ENCODE measurements at regions not wholly inside any gene's neighbourhood (a gene's known extent, or its start where the extent isn't known, plus 50 kb on each side); places are given as distances from the start of the nearest gene placed in this dataset.

DNA sequence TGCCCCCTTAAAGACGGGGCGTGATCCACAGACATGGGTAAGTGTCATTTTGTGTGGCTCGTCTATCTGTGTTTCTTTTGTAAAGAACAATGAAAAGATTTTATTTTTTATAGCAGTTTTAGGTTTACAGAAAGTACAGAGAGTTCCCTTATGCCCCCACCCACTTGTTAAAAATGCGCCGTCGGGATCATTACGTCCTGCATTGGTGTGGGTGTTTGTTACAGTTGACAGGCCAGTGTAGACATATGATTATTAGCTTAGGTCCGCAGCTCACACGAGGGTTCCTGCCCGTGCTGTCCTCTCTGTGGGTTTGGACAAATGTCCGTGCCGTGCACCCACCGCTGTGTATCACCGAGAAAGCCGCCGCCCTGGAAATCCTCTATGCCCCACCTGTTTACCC is 50.5 kb downstream of the RGS12 start:
- no peaks in the 10 kb centered on the region for H3K36me3 ChIP-seq (ENCODE audit: insufficient read depth, low read length)
- H3K9ac ChIP-seq (ENCODE audit: low read depth, low read length): no peak overlapping the region
- H3K4me3 ChIP-seq (ENCODE audit: low read length): no peak overlapping the region
- H3K4me2 ChIP-seq (ENCODE audit: low read length): no peak overlapping the region
- H3K9me3 ChIP-seq (replicated peaks; ENCODE audit: low read length): no peaks in the 10 kb centered on the region
- H3K4me1 ChIP-seq (ENCODE audit: control insufficient read depth, insufficient read depth, low read length): peaks cover 18% of the 10 kb centered on the region
- H3K27me3 ChIP-seq (ENCODE audit: control insufficient read depth, insufficient read depth, low read length): no peaks in the 10 kb centered on the region

DNA sequence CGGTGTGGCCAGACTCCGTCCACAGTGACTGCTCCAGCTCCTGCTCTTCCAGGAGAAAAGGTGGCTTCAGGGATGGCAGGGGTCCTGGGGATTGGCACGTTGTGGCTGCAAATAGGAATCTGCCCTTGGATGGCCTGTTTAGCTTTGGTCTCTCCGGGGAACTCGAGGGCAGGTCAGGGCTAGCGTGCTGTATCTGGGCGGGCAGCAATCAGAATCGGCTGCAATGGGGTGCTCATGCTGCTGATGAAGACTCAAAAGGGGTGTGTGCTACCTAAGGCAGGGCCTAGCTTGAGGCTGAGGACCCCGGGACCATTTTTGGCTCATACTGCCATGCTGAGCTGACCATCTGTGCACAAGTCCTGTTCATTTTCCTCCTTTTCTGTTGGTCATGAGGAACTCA is 51.3 kb downstream of the RGS12 start:
- H3K36me3 ChIP-seq (ENCODE audit: insufficient read depth, low read length): no peaks in the 10 kb centered on the region
- no peaks in the 10 kb centered on the region for H3K9me3 ChIP-seq (replicated peaks; ENCODE audit: low read length)
- peaks cover 18% of the 10 kb centered on the region for H3K4me1 ChIP-seq (ENCODE audit: control insufficient read depth, insufficient read depth, low read length)
- H3K27me3 ChIP-seq (ENCODE audit: control insufficient read depth, insufficient read depth, low read length): no peaks in the 10 kb centered on the region
- H3K9ac ChIP-seq (ENCODE audit: low read depth, low read length): no peak overlapping the region
- H3K4me2 ChIP-seq (ENCODE audit: low read length): no peak overlapping the region
- no peak overlapping the region for H3K4me3 ChIP-seq (ENCODE audit: low read length)

DNA sequence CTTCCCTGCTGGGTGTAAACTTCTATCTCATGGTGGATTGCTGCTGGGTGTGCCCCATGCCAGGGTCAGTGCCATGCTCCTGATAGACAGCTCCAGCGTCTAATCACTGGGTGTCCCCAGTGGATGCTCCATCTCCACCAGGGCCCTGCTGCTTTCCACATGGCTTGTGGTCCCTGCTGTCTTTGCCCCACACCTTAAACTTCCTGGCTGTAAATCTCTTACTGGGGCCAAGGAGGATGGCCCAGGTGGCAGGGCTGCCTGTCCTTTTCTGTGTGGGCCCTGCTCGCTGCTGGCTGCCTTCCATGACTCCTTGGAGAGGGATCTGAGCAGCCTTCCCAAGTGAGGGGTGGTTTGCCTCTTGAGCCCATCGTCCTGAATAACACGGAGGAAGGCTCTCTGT is 51.8 kb downstream of the RGS12 start:
- Histone ChIP-seq H3K36me3 (ENCODE audit: insufficient read depth, low read length) (no peaks in the 10 kb centered on the region), H3K9me3 (replicated peaks; ENCODE audit: low read length) (no peaks in the 10 kb centered on the region), H3K9ac (ENCODE audit: low read depth, low read length) (no peak overlapping the region), H3K27me3 (ENCODE audit: control insufficient read depth, insufficient read depth, low read length) (no peaks in the 10 kb centered on the region), H3K4me2 (ENCODE audit: low read length) (no peak overlapping the region), H3K4me3 (ENCODE audit: low read length) (no peak overlapping the region), H3K4me1 (ENCODE audit: control insufficient read depth, insufficient read depth, low read length) (peaks cover 18% of the 10 kb centered on the region)

DNA sequence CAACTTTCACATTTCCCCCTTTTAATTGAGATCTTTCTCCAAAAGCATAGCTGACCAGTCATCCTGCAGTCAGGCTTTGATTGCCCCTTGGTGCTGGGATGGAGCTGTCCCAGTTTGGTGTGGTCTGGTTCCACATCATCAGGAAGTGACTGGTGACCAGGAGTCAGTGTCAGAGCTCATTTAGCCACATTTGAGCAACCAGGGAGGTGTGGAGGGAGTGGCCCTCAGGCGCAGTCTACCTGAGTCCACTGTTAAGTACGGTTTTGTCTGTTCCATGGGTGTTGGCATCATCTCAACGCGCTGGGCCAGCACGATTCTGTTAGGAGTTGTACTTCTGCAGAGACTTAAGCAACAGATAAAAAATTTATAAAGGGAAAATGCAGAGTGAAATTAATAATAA is 52.6 kb downstream of the RGS12 start:
- Histone ChIP-seq H3K4me1 (ENCODE audit: control insufficient read depth, insufficient read depth, low read length) (peaks cover 18% of the 10 kb centered on the region), H3K9me3 (replicated peaks; ENCODE audit: low read length) (no peaks in the 10 kb centered on the region), H3K27me3 (ENCODE audit: control insufficient read depth, insufficient read depth, low read length) (no peaks in the 10 kb centered on the region), H3K4me3 (ENCODE audit: low read length) (no peak overlapping the region), H3K9ac (ENCODE audit: low read depth, low read length) (no peak overlapping the region), H3K4me2 (ENCODE audit: low read length) (no peak overlapping the region), H3K36me3 (ENCODE audit: insufficient read depth, low read length) (no peaks in the 10 kb centered on the region)

DNA sequence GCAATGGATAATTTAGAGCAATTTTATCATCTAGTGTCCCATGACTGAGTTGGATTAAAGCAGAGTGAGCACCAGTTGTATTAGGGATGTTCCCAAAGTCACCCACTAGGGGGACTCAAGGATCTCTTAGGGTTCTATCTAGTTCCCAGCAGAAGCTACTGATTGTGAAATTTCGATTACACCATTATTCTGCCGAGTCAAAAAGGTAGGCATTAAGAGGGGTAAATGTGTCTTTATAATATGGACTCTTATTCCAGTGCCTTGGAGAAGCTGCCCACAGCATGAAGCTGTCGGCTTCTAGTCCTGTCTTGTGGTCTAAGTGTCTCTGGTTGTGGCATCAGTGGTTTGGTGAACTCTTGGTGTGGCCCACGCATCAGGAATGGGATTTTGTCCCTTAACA is 53.3 kb downstream of the RGS12 start:
- Histone ChIP-seq H3K4me3 (ENCODE audit: low read length) (no peak overlapping the region), H3K9me3 (replicated peaks; ENCODE audit: low read length) (no peaks in the 10 kb centered on the region), H3K4me1 (ENCODE audit: control insufficient read depth, insufficient read depth, low read length) (peaks cover 18% of the 10 kb centered on the region), H3K4me2 (ENCODE audit: low read length) (peak overlapping the region; percentile 43), H3K36me3 (ENCODE audit: insufficient read depth, low read length) (no peaks in the 10 kb centered on the region), H3K9ac (ENCODE audit: low read depth, low read length) (no peak overlapping the region), H3K27me3 (ENCODE audit: control insufficient read depth, insufficient read depth, low read length) (no peaks in the 10 kb centered on the region)

DNA sequence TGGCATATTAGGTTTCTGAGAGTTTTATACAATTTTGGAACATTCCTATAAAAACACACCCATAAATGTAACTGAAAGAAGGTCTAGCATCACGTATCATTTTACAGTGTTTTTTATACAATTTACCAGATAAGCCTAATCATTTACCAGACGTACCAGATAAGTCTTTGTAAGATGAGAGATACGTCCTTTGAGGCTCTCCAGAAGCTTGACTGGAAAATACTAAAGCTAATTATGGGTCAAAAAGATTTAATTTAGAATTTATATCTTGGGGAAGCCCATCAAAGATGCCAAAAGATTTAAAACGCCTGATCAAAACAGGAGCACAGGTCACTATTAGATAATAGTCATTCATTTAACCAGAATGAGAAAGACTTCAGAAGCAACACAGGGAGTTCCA is 55.0 kb downstream of the RGS12 start:
- no peak overlapping the region for H3K4me2 ChIP-seq (ENCODE audit: low read length)
- H3K9ac ChIP-seq (ENCODE audit: low read depth, low read length): no peak overlapping the region
- no peaks in the 10 kb centered on the region for H3K9me3 ChIP-seq (replicated peaks; ENCODE audit: low read length)
- no peak overlapping the region for H3K4me3 ChIP-seq (ENCODE audit: low read length)
- peaks cover 8% of the 10 kb centered on the region for H3K4me1 ChIP-seq (ENCODE audit: control insufficient read depth, insufficient read depth, low read length)
- H3K36me3 ChIP-seq (ENCODE audit: insufficient read depth, low read length): no peaks in the 10 kb centered on the region
- no peaks in the 10 kb centered on the region for H3K27me3 ChIP-seq (ENCODE audit: control insufficient read depth, insufficient read depth, low read length)

DNA sequence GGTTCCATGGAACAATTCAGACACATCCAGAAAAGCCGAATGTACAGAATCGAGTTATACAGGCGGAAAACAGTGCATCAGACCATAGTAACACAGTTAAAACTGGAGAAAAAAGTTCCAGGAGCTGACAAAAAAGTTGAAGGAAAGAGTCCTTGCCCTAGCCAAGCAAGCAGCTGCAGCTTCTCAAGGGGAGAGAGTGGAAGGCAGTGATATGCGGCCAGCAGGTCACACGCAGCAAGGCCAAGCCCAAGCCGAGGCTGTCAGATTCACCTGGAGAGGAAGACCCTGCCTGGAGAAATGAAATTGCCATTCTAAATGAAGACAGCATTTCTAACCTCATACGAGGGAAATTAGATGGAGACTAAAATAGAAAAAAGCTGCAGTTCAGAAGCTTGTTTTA is 55.8 kb downstream of the RGS12 start:
- H3K36me3 ChIP-seq (ENCODE audit: insufficient read depth, low read length): no peaks in the 10 kb centered on the region
- no peaks in the 10 kb centered on the region for H3K9me3 ChIP-seq (replicated peaks; ENCODE audit: low read length)
- no peak overlapping the region for H3K4me2 ChIP-seq (ENCODE audit: low read length)
- no peak overlapping the region for H3K9ac ChIP-seq (ENCODE audit: low read depth, low read length)
- H3K4me1 ChIP-seq (ENCODE audit: control insufficient read depth, insufficient read depth, low read length): peaks cover 4% of the 10 kb centered on the region
- no peaks in the 10 kb centered on the region for H3K27me3 ChIP-seq (ENCODE audit: control insufficient read depth, insufficient read depth, low read length)
- H3K4me3 ChIP-seq (ENCODE audit: low read length): no peak overlapping the region

DNA sequence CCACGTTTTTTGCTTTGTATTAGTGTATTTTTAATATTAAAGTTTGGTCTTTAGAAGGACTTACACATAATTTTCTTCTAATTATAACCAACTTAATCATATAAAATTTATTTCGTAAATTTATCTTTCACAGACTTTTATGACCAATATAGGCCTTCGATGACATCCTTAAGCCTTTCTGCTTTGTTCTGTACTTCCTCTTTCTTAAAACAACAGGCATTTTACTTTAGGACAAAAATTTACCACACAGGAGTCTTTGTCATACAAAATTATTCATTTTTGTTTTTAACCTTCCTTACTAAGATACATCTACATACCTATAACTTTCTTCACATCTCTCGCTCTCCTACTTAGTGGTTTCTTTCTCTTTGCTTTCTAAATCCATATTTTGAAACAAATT is 56.3 kb downstream of the RGS12 start:
- Histone ChIP-seq H3K36me3 (ENCODE audit: insufficient read depth, low read length) (no peaks in the 10 kb centered on the region), H3K4me1 (ENCODE audit: control insufficient read depth, insufficient read depth, low read length) (peaks cover 4% of the 10 kb centered on the region), H3K27me3 (ENCODE audit: control insufficient read depth, insufficient read depth, low read length) (no peaks in the 10 kb centered on the region), H3K4me3 (ENCODE audit: low read length) (no peak overlapping the region), H3K4me2 (ENCODE audit: low read length) (no peak overlapping the region), H3K9ac (ENCODE audit: low read depth, low read length) (no peak overlapping the region), H3K9me3 (replicated peaks; ENCODE audit: low read length) (no peaks in the 10 kb centered on the region)

DNA sequence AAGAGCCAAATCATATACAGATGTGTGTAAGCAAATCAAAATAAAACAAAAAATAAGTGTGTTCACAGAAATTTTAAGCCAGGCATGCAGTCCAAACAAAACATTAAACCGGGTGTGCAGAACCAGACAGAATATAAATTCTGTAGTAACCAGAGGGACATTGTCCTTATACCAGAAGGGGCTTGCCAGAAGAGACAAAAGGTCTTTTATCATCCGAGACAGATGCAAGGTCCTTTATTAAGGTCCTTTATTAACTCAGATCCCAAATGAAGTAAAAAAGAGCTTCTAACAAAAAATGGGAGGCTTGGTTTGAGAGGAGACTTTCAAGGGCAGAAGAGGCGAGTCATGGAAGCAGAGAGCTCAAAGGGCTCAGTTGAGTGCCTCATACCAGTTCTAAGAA is 59.2 kb downstream of the RGS12 start:
- Histone ChIP-seq H3K4me3 (ENCODE audit: low read length) (no peak overlapping the region), H3K4me1 (ENCODE audit: control insufficient read depth, insufficient read depth, low read length) (no peaks in the 10 kb centered on the region), H3K4me2 (ENCODE audit: low read length) (no peak overlapping the region), H3K27me3 (ENCODE audit: control insufficient read depth, insufficient read depth, low read length) (no peaks in the 10 kb centered on the region), H3K9me3 (replicated peaks; ENCODE audit: low read length) (no peaks in the 10 kb centered on the region), H3K9ac (ENCODE audit: low read depth, low read length) (no peak overlapping the region), H3K36me3 (ENCODE audit: insufficient read depth, low read length) (no peaks in the 10 kb centered on the region)

DNA sequence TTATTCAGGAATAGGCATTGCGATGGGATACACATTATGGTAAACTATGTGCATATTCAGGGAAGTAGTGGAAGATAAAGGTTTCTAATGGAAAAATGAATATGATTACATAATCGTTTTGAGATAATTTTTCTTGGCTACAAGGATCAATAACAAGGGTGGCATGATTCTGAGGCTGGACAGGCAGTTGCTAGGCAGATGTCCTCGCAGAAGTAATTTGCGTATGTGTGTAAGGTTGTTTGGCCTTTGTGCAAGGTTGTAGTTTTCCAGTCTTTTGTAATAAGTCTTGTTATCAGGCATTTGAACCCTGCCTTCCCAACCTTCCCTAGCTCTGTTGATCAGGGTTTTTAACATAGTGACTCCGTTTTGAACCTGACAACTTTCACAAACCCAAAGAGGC is 59.7 kb downstream of the RGS12 start:
- no peak overlapping the region for H3K4me3 ChIP-seq (ENCODE audit: low read length)
- H3K9ac ChIP-seq (ENCODE audit: low read depth, low read length): no peak overlapping the region
- H3K9me3 ChIP-seq (replicated peaks; ENCODE audit: low read length): no peaks in the 10 kb centered on the region
- H3K4me1 ChIP-seq (ENCODE audit: control insufficient read depth, insufficient read depth, low read length): no peaks in the 10 kb centered on the region
- no peak overlapping the region for H3K4me2 ChIP-seq (ENCODE audit: low read length)
- no peaks in the 10 kb centered on the region for H3K36me3 ChIP-seq (ENCODE audit: insufficient read depth, low read length)
- H3K27me3 ChIP-seq (ENCODE audit: control insufficient read depth, insufficient read depth, low read length): no peaks in the 10 kb centered on the region

DNA sequence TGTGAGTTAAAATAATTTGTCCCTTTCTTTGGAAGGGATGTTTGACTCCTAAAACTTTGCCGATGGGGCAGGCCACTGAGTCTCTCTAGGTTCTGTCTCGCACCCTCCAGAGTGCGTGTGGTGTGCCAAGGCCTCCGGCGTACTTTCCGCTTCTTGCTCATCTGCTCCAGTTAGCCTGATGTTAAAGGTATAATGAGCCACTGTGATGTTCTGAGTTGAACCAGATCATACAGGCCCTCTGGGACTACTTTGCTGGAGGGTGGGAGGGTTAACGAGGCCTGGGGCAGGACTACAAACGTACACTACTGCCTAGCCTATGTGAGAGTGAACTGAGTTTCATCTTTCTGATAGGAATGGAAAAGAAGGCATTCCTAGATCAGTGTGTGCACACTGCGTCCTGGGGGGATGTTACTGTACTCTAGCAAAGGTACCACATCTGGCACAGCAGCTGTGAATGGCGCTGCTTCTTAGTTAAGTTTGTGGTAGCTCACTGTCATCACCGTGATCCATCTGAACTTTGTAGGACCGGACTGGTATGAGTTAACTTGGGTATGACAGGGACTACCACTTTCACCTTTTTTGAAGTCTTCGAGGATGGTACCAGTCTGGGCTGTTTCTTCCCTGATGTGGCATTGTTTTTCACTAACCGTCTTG is 60.2 kb downstream of the RGS12 start:
- Histone ChIP-seq H3K4me3 (ENCODE audit: low read length) (no peak overlapping the region), H3K9me3 (replicated peaks; ENCODE audit: low read length) (no peaks in the 10 kb centered on the region), H3K27me3 (ENCODE audit: control insufficient read depth, insufficient read depth, low read length) (no peaks in the 10 kb centered on the region), H3K4me2 (ENCODE audit: low read length) (no peak overlapping the region), H3K4me1 (ENCODE audit: control insufficient read depth, insufficient read depth, low read length) (no peaks in the 10 kb centered on the region), H3K36me3 (ENCODE audit: insufficient read depth, low read length) (no peaks in the 10 kb centered on the region), H3K9ac (ENCODE audit: low read depth, low read length) (no peak overlapping the region)

DNA sequence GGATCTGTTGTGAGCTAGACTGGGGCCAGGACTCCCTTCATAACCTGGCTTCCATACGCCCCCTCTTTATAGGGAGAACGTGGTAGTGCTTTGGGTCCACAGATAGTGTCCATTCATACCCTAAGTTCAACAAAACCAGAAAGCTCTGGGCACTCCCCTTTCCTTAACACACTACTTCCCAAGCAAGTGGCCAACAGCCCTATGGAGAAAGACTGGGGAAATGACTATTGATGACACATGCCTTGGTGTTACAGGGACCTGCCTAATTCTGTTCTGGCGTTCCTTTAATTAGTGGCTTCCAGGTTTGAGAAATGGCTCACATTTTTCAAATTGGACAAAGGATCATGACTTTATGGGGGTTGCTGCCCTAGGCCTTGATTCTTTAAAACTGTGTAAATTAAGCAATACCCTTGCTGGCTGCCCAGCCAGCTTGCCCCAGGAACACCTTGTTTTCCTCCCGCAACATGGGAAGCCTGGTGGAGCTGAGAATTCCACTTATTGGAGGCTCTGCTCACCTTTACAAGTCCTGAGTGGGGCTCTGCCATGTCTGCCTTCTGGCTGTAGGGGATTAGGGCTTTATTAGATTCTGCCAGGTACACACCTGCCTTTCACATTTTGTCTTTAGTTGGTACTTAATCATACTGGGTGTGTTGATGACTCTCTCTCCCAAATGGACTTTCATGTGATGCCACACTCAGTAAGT is 61.1 kb downstream of the RGS12 start:
- no peaks in the 10 kb centered on the region for H3K9me3 ChIP-seq (replicated peaks; ENCODE audit: low read length)
- no peak overlapping the region for H3K4me2 ChIP-seq (ENCODE audit: low read length)
- H3K4me1 ChIP-seq (ENCODE audit: control insufficient read depth, insufficient read depth, low read length): no peaks in the 10 kb centered on the region
- no peak overlapping the region for H3K4me3 ChIP-seq (ENCODE audit: low read length)
- no peak overlapping the region for H3K9ac ChIP-seq (ENCODE audit: low read depth, low read length)
- no peaks in the 10 kb centered on the region for H3K27me3 ChIP-seq (ENCODE audit: control insufficient read depth, insufficient read depth, low read length)
- no peaks in the 10 kb centered on the region for H3K36me3 ChIP-seq (ENCODE audit: insufficient read depth, low read length)
